NCI-H2107 (cell line): ENCODE measurements at regions not wholly inside any gene's neighbourhood (a gene's known extent, or its start where the extent isn't known, plus 50 kb on each side); places are given as distances from the start of the nearest gene placed in this dataset.

Experiments
- DNase-seq: peaks from one replicate; lab custom pipeline; 2025; lab: John Stamatoyannopoulos, UW

DNA sequence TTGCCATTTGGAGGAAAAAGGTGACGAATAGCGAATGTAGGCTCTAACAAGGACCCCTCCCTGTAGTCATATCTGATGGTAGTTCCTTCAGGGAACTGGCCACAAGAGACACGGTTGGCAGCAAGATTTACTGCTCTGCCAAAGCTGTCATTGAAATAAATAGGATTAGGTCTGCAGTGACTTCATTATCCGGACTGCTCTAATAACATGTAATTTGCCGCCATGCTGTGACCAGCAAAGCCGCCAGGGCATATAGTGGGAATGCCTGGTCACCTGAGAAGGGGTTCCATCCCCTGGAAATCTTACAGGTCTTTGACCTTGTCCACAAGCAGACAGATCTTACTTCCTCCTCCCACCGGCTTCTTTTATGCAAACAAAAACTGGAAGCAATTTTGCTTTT lies 59.4 kb upstream of the LAPTM4A start:
- DNase-seq: no peak

DNA sequence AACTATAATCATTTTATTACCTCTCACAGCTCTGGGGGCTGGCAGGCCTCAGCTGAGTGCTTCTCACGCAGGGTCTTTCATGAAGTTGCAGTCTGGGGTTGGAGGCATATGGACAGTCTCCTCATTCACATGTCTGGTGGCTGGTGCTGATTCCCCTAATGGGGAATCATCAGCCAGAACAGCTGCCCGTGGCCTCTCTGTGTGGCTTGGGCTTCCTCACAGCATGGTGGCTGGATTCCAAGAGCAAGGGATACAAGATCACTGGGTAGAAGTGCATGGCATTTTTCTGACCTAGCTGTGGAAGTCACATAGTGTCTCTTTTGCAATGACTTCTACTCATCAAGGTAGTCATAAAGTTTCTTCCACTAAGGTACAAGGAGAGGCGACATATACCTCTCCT lies 59.0 kb upstream of the LAPTM4A start:
- no peak for DNase-seq

DNA sequence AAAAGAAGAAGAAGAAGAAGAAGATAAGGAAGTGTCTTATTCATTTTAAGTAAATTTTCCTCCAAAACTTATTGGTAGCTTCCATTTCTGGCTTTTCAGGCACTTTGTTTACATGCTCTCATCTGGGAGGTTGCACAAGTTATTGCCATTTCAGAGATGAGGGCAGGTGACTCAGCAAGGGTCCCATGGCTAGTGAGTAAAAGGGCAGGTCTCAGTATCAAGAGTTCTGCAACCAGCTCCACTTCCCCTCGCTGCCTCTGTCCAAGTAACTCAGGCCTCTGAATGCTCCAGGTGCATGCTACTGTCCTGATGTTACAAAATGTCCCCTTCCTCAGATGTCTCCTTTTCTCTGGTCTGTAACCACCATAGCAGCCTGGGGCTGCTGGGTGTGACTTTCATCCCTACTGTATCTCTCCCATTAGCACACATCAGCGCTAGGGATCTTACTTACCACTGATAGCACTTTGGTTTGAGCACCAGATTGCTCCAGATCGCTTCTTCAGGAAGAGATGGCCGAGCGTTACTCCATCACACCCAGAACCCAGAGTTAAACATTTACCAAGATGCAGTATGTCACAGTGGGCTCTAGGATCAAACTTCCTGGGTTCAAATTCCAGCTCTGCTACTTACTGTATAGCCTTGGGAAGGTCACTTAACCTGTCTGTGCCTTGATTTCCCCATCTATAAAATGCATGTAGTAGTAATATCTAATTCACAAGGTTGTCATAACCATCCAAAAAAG lies 57.4 kb upstream of the LAPTM4A start:
- no peak for DNase-seq

DNA sequence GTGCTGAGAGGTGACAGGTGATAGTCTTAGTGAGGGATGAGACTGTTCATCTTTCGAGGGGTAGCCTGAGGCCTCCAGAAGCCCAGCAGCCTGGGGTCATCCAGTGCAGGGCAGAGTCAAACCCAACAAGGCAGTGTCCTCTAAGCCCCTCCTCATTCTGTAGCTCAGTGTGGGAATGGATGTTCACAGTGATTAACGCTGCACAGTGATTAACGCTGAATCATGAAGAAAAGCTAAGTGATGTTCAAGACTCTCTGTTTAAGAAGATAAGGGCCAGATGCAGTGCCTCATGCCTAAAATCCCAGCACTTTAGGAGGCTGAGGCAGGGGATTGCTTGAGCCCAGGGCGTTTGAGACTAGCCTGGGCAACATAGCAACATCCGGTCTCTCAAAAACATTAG lies 56.3 kb upstream of the LAPTM4A start:
- no peak for DNase-seq

DNA sequence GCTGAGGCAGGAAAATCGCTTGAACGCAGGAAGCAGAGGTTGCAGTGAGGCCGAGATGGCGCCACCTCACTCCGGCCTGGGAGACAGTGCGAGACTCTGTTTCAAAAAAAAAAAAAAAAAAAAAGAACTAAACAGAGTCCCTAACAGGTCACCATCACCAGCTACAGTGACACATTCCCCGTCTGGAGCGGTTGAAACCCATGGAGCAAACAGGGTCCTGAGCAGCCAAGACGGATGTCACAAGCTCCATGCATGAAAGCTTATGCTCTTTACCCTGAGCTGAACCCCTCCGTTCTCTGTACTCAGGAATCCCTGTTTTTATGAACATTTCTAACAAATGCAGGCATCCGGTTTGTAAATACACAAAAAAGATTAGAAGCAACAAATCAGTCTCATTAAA lies 55.9 kb upstream of the LAPTM4A start:
- no peak for DNase-seq

DNA sequence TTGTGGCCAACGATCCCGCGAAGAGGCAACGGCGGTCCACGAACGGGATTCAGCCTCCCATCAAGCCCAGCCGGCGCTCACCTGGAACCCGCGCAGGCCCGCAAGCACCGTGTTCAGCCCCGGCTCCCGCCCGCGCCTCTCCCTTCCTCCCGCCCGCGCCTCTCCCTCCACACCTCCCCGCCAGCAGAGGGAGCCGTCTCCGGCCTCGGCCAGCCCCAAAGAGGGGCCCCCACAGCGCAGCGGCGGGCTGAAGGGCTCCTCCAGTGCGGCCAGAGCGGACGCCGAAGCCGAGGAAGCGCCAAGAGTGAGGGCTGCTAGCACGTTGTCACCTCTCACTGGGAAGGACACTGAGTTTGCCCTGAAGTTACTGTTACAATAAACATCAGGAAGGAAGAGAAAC lies 55.3 kb upstream of the LAPTM4A start:
- no peak for DNase-seq

DNA sequence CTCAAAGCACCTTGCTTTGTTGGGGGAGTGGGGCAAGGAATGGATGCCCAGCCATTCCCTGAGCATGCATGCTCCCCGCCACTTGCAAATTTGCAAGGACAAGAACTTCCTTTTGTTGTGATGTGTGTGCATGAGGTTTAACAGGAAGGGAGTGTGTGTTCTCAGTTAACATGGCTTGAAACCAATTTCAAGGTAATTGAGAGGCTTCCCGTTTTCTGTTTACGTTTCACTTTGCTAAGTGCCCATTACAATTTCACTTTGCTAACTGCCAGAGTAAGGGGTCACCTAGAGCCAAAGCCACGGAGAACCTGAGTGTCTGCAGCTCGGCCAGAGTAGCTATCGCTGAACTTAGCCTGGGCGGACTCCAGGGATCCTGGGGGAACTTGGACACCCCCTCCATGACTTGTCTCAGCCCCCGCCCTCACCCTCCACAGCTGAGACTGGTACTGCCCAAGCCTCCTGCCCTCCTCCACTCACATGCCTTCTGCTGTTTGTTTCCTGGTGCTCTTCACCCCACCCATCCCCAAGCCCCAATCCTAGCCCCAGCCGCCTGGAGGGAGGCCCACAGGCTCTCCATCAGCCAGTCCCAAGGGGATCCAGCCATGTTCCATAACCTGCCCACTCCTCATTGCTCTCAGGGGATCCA lies 53.6 kb upstream of the LAPTM4A start:
- peak; percentile 18 for DNase-seq

DNA sequence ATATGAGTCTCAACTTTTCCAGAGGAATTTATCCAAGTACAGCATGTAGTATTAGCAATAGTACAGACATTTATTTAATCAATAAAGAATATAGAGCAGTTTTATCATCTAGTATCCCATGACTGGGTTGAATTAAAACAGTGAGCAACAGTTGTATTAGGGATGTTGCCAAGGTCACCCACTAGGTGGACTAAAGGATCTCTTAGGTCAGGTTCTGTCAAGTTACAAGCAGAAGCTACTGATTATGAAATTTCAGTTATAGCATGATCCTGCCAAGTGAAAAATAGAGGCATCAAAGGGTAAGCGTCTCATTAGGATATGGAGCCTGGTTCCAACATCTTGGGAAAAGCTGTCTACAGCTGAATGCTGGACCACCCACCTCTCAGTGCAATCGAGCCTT lies 52.1 kb upstream of the LAPTM4A start:
- DNase-seq: no peak
